IMR-90 (cell line): ENCODE measurements at regions not wholly inside any gene's neighbourhood (a gene's known extent, or its start where the extent isn't known, plus 50 kb on each side); places are given as distances from the start of the nearest gene placed in this dataset.
A peak's percentile ranks its signal among the peaks of the same experiment; 100 is the strongest.

Experiments used
- ATAC-seq: fragments of 200-7000 bp; cut with Tn5 transposase; 2 replicates; pipeline ENCODE4 v1.9.1; 2020; ENCODE audit warnings: low read depth, mild to moderate bottlenecking, moderate library complexity
- BruUV-seq: library from RNA; stranded (reverse); fragments of 400-500 nt; replicated peaks from 2 replicates; lab custom pipeline; 2021; lab: Mats Ljungman, UMichigan
- CTCF ChIA-PET: fragments of 300-600 bp; formaldehyde crosslinking; extraction: SDS; loops from one replicate; lab custom pipeline; 2021; ENCODE audit warnings: antibody characterized with exemption; lab: Yijun Ruan, JAX
- POLR2A ChIA-PET: fragments of 300-600 bp; sonication (Branson Sonifier 250); formaldehyde crosslinking; loops from one replicate; lab custom pipeline; 2022; ENCODE audit warnings: antibody characterized with exemption; ENCODE audit not compliant: unreplicated experiment; lab: Charles Lee
- DNase-seq: peaks from one replicate; pipeline ENCODE4 v3.0.0; 2013
- H2AFZ ChIP-seq: replicated peaks from 2 replicates; pipeline ENCODE3; 2013; ENCODE audit warnings: low read length, mild to moderate bottlenecking; ENCODE audit not compliant: poor library complexity
- H2AK5ac ChIP-seq: 2 replicates; pipeline ENCODE4 v1.6.1; 2013; ENCODE audit warnings: low read depth, low read length, inconsistent platforms
- H2AK9ac ChIP-seq: replicated peaks from 2 replicates; pipeline ENCODE3; 2013; ENCODE audit warnings: mild to moderate bottlenecking, low read depth, low read length, moderate library complexity; ENCODE audit not compliant: poor library complexity
- H2BK120ac ChIP-seq: 2 replicates; pipeline ENCODE4 v1.6.1; 2013; ENCODE audit warnings: low read depth, low read length, inconsistent platforms
- H2BK15ac ChIP-seq: 3 replicates; pipeline ENCODE4 v1.6.1; 2013; ENCODE audit warnings: low read depth, low read length, inconsistent platforms
- H2BK20ac ChIP-seq: 2 replicates; pipeline ENCODE4 v1.6.1; 2013; ENCODE audit warnings: low read depth, mild to moderate bottlenecking, inconsistent platforms, low read length, moderate library complexity
- H2BK5ac ChIP-seq: 2 replicates; pipeline ENCODE4 v1.6.1; 2013; ENCODE audit warnings: mild to moderate bottlenecking, low read depth, low read length, inconsistent platforms; ENCODE audit not compliant: poor library complexity, severe bottlenecking
- H3K14ac ChIP-seq: replicated peaks from 2 replicates; pipeline ENCODE4 v1.6.1; 2013; ENCODE audit warnings: low read depth, low read length, inconsistent platforms
- H3K18ac ChIP-seq: 2 replicates; pipeline ENCODE4 v1.6.1; 2013; ENCODE audit warnings: low read depth, low read length, control low read depth
- H3K23ac ChIP-seq: 2 replicates; pipeline ENCODE4 v1.6.1; 2013; ENCODE audit warnings: low read depth, low read length, inconsistent platforms
- H3K27ac ChIP-seq: 2 replicates; pipeline ENCODE4 v1.5.1; 2013; ENCODE audit warnings: mild to moderate bottlenecking, control low read depth, low read length; ENCODE audit not compliant: insufficient read depth
- H3K27me3 ChIP-seq: 2 replicates; pipeline ENCODE4 v1.6.1; 2013; ENCODE audit warnings: low read length; ENCODE audit not compliant: control insufficient read depth, insufficient read depth
- H3K36me3 ChIP-seq: 2 replicates; pipeline ENCODE4 v1.6.1; 2013; ENCODE audit warnings: low read length, mixed read lengths; ENCODE audit not compliant: control insufficient read depth, insufficient read depth
- H3K4ac ChIP-seq: 2 replicates; pipeline ENCODE4 v1.6.1; 2013; ENCODE audit warnings: low read depth, low read length, inconsistent platforms
- H3K4me1 ChIP-seq: 2 replicates; pipeline ENCODE4 v1.6.1; 2013; ENCODE audit warnings: low read length, mixed read lengths; ENCODE audit not compliant: control insufficient read depth, insufficient read depth
- H3K4me2 ChIP-seq: 2 replicates; pipeline ENCODE4 v1.6.1; 2013; ENCODE audit warnings: low read depth, mild to moderate bottlenecking, control low read depth, low read length, moderate library complexity
- H3K4me3 ChIP-seq: 2 replicates; pipeline ENCODE4 v1.5.1; 2013; ENCODE audit warnings: low read depth, mild to moderate bottlenecking, control low read depth, low read length, moderate library complexity; ENCODE audit not compliant: insufficient read depth
- H3K56ac ChIP-seq: 2 replicates; pipeline ENCODE4 v1.6.1; 2013; ENCODE audit warnings: low read length, inconsistent platforms; ENCODE audit not compliant: insufficient read depth; ENCODE audit errors: extremely low read depth
- H3K79me1 ChIP-seq, 2 experiments: 2 replicates each; pipeline ENCODE4 v1.6.1; 2013; ENCODE audit warnings: low read length in 2 of 2, inconsistent platforms in 1 of 2, low read depth in 1 of 2
- H3K9ac ChIP-seq: 2 replicates; pipeline ENCODE4 v1.6.1; 2013; ENCODE audit warnings: low read depth, low read length, control low read depth
- H3K9me1 ChIP-seq: 2 replicates; pipeline ENCODE4 v1.6.1; 2013; ENCODE audit warnings: low read length, inconsistent platforms; ENCODE audit not compliant: insufficient read depth
- H3K9me3 ChIP-seq: 2 replicates; pipeline ENCODE4 v1.6.1; 2013; ENCODE audit warnings: low read length; ENCODE audit not compliant: control insufficient read depth, insufficient read depth
- H4K20me1 ChIP-seq: 2 replicates; pipeline ENCODE4 v1.6.1; 2013; ENCODE audit warnings: low read length, inconsistent platforms; ENCODE audit not compliant: insufficient read depth
- H4K5ac ChIP-seq: 2 replicates; pipeline ENCODE4 v1.6.1; 2013; ENCODE audit warnings: mild to moderate bottlenecking, low read depth, low read length, control low read depth
- H4K8ac ChIP-seq, 2 experiments: 2 replicates each; pipeline ENCODE4 v1.6.1; 2013; ENCODE audit warnings: low read depth in 2 of 2, low read length in 2 of 2, control low read depth in 1 of 2, inconsistent platforms in 1 of 2
- H4K91ac ChIP-seq: 2 replicates; pipeline ENCODE4 v1.6.1; 2013; ENCODE audit warnings: low read depth, low read length, inconsistent platforms; ENCODE audit not compliant: insufficient read depth
- CEBPB ChIP-seq: IDR thresholded peaks from 2 replicates; pipeline ENCODE4 v1.6.1; 2012; ENCODE audit warnings: low read depth, low read length, improper control_type of control experiment
- MAFK ChIP-seq: IDR thresholded peaks from 2 replicates; pipeline ENCODE4 v1.6.1; 2012; ENCODE audit warnings: low read depth, low read length, improper control_type of control experiment
- WGBS, 2 experiments: methylation state at CpG; one replicate each; pipeline versions ENCODE4 v1.1.5 to v1.1.7; 2013; ENCODE audit warnings: missing lambda C conversion rate in 2 of 2; ENCODE audit not compliant: insufficient read length in 1 of 2; ENCODE audit errors: extremely low coverage in 2 of 2; 5-methylcytosine and 5-hydroxymethylcytosine counted together
- dilution Hi-C: fragments of 300-500 bp; cut with HindIII; formaldehyde crosslinking; loops from one replicate; pipeline ENCODE4 v1.14.3; 2018; ENCODE audit warnings: low sequenced_read_pairs; ENCODE audit not compliant: unreplicated experiment
- in situ Hi-C: fragments of 300-500 bp; cut with MboI; formaldehyde crosslinking; loops from 3 replicates; pipeline ENCODE4 v1.14.3; 2019; ENCODE audit warnings: low sequenced_read_pairs, inconsistent platforms, mixed read lengths
- intact Hi-C: fragments of 100-400 bp; cut with micrococcal nuclease; formaldehyde crosslinking; loops from 2 replicates; pipeline ENCODE4 v1.10.0; 2022

- in situ Hi-C loops: no loop called here
These were observed 957.9 kb downstream of the ARAP2 start for GRCh38 chr4:35286434-35286833.

More at GRCh38 chr4:35286434-35286833, 957.9 kb downstream of the ARAP2 start:
- intact Hi-C loops (no loop called here), dilution Hi-C loops (no loop called here)
- H4K20me1 ChIP-seq: no peaks in the 10 kb centered on the region
- no peak overlapping the region for H2AK9ac ChIP-seq
- no TSS peak for BruUV-seq
- H4K91ac ChIP-seq: no peak overlapping the region
- no peak overlapping the region for H2AK5ac ChIP-seq
- no peaks in the 10 kb centered on the region for H3K4me1 ChIP-seq
- no peak overlapping the region for H4K5ac ChIP-seq
- no peak overlapping the region for H2BK15ac ChIP-seq
- no CpG with 5 or more reads among the region's 2 CpGs for WGBS, 2 experiments
- ChIA-PET POLR2A (no interaction called here), CTCF (no interaction called here)
- H3K23ac ChIP-seq: no peak overlapping the region
- H3K56ac ChIP-seq: no peak overlapping the region
- H3K9me1 ChIP-seq: no peaks in the 10 kb centered on the region
- no peak overlapping the region for H2AFZ ChIP-seq
- H3K36me3 ChIP-seq: no peaks in the 10 kb centered on the region
- no peak overlapping the region for H3K4me3 ChIP-seq
- no peak overlapping the region for H4K8ac ChIP-seq
- no peak overlapping the region for H3K27ac ChIP-seq
- H2BK20ac ChIP-seq: no peak overlapping the region
- H2BK120ac ChIP-seq: no peak overlapping the region
- H2BK5ac ChIP-seq: no peak overlapping the region
- no peak for ATAC-seq
- H3K9me3 ChIP-seq: 0 out of 2 replicates have a peak, but pooled peaks cover 3% of the 10 kb centered on the region
- TF ChIP-seq MAFK (0 out of 2 replicates have a peak, but pooled peaks have one; percentile 21), CEBPB (no peak)
- H3K4ac ChIP-seq: no peak overlapping the region
- H3K14ac ChIP-seq: no peak overlapping the region
- H3K4me2 ChIP-seq: no peak overlapping the region
- no peaks in the 10 kb centered on the region for H3K27me3 ChIP-seq
- no peaks in the 10 kb centered on the region for H3K79me1 ChIP-seq
- DNase-seq: no peak
- H3K9ac ChIP-seq: no peak overlapping the region
- no peak overlapping the region for H3K18ac ChIP-seq
